ENCODE measurements at regions not wholly inside any gene's neighbourhood (a gene's known extent, or its start where the extent isn't known, plus 50 kb on each side); places are given as distances from the start of the nearest gene placed in this dataset.

GRCh38 chr22:25494774-25495173 is 69.7 kb upstream of the GRK3 start:
- Histone ChIP-seq H2AFZ (ENCODE audit: low read depth, low read length, poor library complexity, severe bottlenecking) (no peak overlapping the region), H3K27me3 (ENCODE audit: insufficient read depth, low read length) (peaks cover 7% of the 10 kb centered on the region; the same call in 1 of the 2 replicates), H4K20me1 (ENCODE audit: insufficient read depth) (no peaks in the 10 kb centered on the region), H3K4me2 (ENCODE audit: low read length) (no peak overlapping the region), H3K27ac (ENCODE audit: low read depth, low read length) (no peak overlapping the region), H3K9me2 (ENCODE audit: insufficient read depth) (no peaks in the 10 kb centered on the region), H3K36me3 (ENCODE audit: control insufficient read depth in 1 of 2, insufficient read depth in 2 of 2, low read length in 2 of 2) (no peaks in the 10 kb centered on the region), H3K9ac (ENCODE audit: low read length) (no peak overlapping the region), H3K4me1 (ENCODE audit: control insufficient read depth in 1 of 2, insufficient read depth in 2 of 2, low read length in 2 of 2) (no peaks in the 10 kb centered on the region), H3K4me3 (replicated peaks in 1 of 2; ENCODE audit: low read depth in 1 of 2, low read length in 2 of 2) (no peak overlapping the region), H3K9me3 (ENCODE audit: control insufficient read depth in 1 of 2, insufficient read depth in 1 of 2, low read depth in 1 of 2, low read length in 2 of 2) (no peaks in the 10 kb centered on the region), H3K79me2 (ENCODE audit: insufficient read depth, low read length) (no peaks in the 10 kb centered on the region)
- no TSS peak for BruUV-seq (replicated peaks)
- no peak for TF ChIP-seq CEBPB (IDR thresholded peaks at IDR 0.05; ENCODE audit: low read depth)
- TF ChIP-seq YY1 (IDR thresholded peaks at IDR 0.05; ENCODE audit: extremely low read depth, insufficient replicate concordance, low read depth, low read length): no peak
- TF ChIP-seq ELF1 (IDR thresholded peaks at IDR 0.05; ENCODE audit: borderline replicate concordance, low read depth): no peak
- TF ChIP-seq SP1 (IDR thresholded peaks at IDR 0.05; ENCODE audit: low read depth): no peak
- no peak for TF ChIP-seq SRF (IDR thresholded peaks at IDR 0.05; ENCODE audit: low read depth)
- TF ChIP-seq ZFX (IDR thresholded peaks at IDR 0.05): no peak
- no peak for TF ChIP-seq CBX3 (IDR thresholded peaks at IDR 0.05; ENCODE audit: low read depth)
- TF ChIP-seq SIN3A (IDR thresholded peaks at IDR 0.05; ENCODE audit: low read depth): no peak
- TF ChIP-seq POLR2A (IDR thresholded peaks at IDR 0.05; ENCODE audit: borderline replicate concordance, extremely low read depth, insufficient read depth, insufficient read length): no peak
- TF ChIP-seq EZH2phosphoT487 (IDR thresholded peaks at IDR 0.05; ENCODE audit: borderline replicate concordance): no peak
- no peak for TF ChIP-seq EZH2 (IDR thresholded peaks at IDR 0.05)
- TF ChIP-seq EGR1 (IDR thresholded peaks at IDR 0.05; ENCODE audit: low read depth): no peak
- TF ChIP-seq TCF7L2 (IDR thresholded peaks at IDR 0.05; ENCODE audit: borderline replicate concordance, extremely low read depth, insufficient read depth, insufficient read length): no peak
- TF ChIP-seq ZNF274 (IDR thresholded peaks at IDR 0.05; ENCODE audit: low read depth, low read length): no peak
- no peak for TF ChIP-seq JUND (IDR thresholded peaks at IDR 0.05)
- no peak for TF ChIP-seq RAD21 (IDR thresholded peaks at IDR 0.05; ENCODE audit: low read depth)
- TF ChIP-seq CTCF (IDR thresholded peaks at IDR 0.05 in 2 of 3, conservative IDR thresholded peaks at IDR 0.05 in 1 of 3; ENCODE audit: borderline replicate concordance in 1 of 3, insufficient read depth in 1 of 3, low read depth in 2 of 3, low read length in 2 of 3): no peak
- intact Hi-C loops (cut with micrococcal nuclease): no loop called here
- RAD21 ChIA-PET (ENCODE audit: low non-redundant PET in 1 of 2, low total read pairs in 2 of 2, uncharacterized antibody in 2 of 2, unreplicated experiment in 2 of 2): no interaction called here
- ATAC-seq (no peak), DNase-seq (ENCODE audit: low read depth, low spot score) (no peak)
- POLR2A ChIA-PET: no interaction called here
- CTCF ChIA-PET: no interaction called here
